Gastroesophageal sphincter (tissue), 3 donors: ENCODE measurements at regions not wholly inside any gene's neighbourhood (a gene's known extent, or its start where the extent isn't known, plus 50 kb on each side); places are given as distances from the start of the nearest gene placed in this dataset.

Experiments used
- CTCF ChIP-seq, 4 experiments: fragments of 200-600 bp in 2 of 4; fragments of 450-650 bp in 2 of 4; sonication (generic) in 1 of 4; IDR thresholded peaks; one replicate each; pipeline ENCODE4 v1.5.1; 2017 to 2019; ENCODE audit warnings: antibody characterized with exemption in 4 of 4, mild to moderate bottlenecking in 2 of 4, moderate library complexity in 2 of 4
- EP300 ChIP-seq: sonication (generic); formaldehyde crosslinking; IDR thresholded peaks from one replicate; pipeline ENCODE4 v1.6.1; 2017; ENCODE audit warnings: antibody characterized with exemption, mild to moderate bottlenecking
- POLR2A ChIP-seq, 2 donors: fragments of 450-650 bp; IDR thresholded peaks; one replicate each; pipeline ENCODE4 v1.6.1; 2017; ENCODE audit warnings: antibody characterized with exemption in 2 of 2, mild to moderate bottlenecking in 2 of 2, moderate library complexity in 1 of 2

- TF ChIP-seq CTCF (IDR thresholded peaks at IDR 0.05) (no peak), POLR2A (IDR thresholded peaks at IDR 0.05) (no peak), EP300 (no peak)
These were observed 57.5 kb upstream of the SLC7A3 start for GRCh38 chrX:70988425-70988824.
